ENCODE measurements at regions not wholly inside any gene's neighbourhood (a gene's known extent, or its start where the extent isn't known, plus 50 kb on each side); places are given as distances from the start of the nearest gene placed in this dataset.
"Not testable (repeated sequence)": the region's sequence is repeated elsewhere in the genome, so short reads cannot be mapped to it uniquely, and the experiment has no call there.

- no peak for DNase-seq (ENCODE audit: low read depth in 2 of 2)
Observed at GRCh38 chr11:27242591-27242990, 120.4 kb downstream of the CCDC34 start.

- DNase-seq (ENCODE audit: low read depth in 2 of 2) = no peak
Observed at GRCh38 chr11:27241311-27242122, 121.5 kb downstream of the CCDC34 start.

GRCh38 chr11:27239305-27239942, 123.6 kb downstream of the CCDC34 start:
- no peak for DNase-seq (ENCODE audit: low read depth in 2 of 2)

GRCh38 chr11:27238811-27239210, 124.2 kb downstream of the CCDC34 start:
- no peak for DNase-seq (ENCODE audit: low read depth in 2 of 2)

- no peak for DNase-seq (ENCODE audit: low read depth in 2 of 2)
Observed at GRCh38 chr11:27237643-27238042, 125.4 kb downstream of the CCDC34 start.

- DNase-seq (ENCODE audit: low read depth in 2 of 2) = no peak
Observed at GRCh38 chr11:27234961-27235360, 128.1 kb downstream of the CCDC34 start.

GRCh38 chr11:27234043-27234668, 128.9 kb downstream of the CCDC34 start:
- DNase-seq (ENCODE audit: low read depth in 2 of 2) = no peak

- no peak for DNase-seq (ENCODE audit: low read depth in 2 of 2)
Observed at GRCh38 chr11:27233654-27234042, 129.4 kb downstream of the CCDC34 start.

GRCh38 chr11:27231530-27231929, 131.5 kb downstream of the CCDC34 start:
- DNase-seq (ENCODE audit: low read depth in 2 of 2) = no peak

GRCh38 chr11:27230192-27230572, 132.8 kb downstream of the CCDC34 start:
- DNase-seq (ENCODE audit: low read depth in 2 of 2) = no peak

- DNase-seq (ENCODE audit: low read depth in 2 of 2) = no peak
Observed at GRCh38 chr11:27229511-27230191, 133.4 kb downstream of the CCDC34 start.

GRCh38 chr11:27228906-27229290, 134.1 kb downstream of the CCDC34 start:
- no peak for DNase-seq (ENCODE audit: low read depth in 2 of 2)

GRCh38 chr11:27228232-27228905, 134.6 kb downstream of the CCDC34 start:
- DNase-seq (ENCODE audit: low read depth in 2 of 2) = no peak

GRCh38 chr11:27227736-27228135, 135.3 kb downstream of the CCDC34 start:
- no peak for DNase-seq (ENCODE audit: low read depth in 2 of 2)

GRCh38 chr11:27219487-27220039, 143.5 kb downstream of the CCDC34 start:
- not testable (repeated sequence) for DNase-seq (ENCODE audit: low read depth in 2 of 2)

- no peak for DNase-seq (ENCODE audit: low read depth in 2 of 2)
Observed at GRCh38 chr11:27218421-27219038, 144.5 kb downstream of the CCDC34 start.

- DNase-seq (ENCODE audit: low read depth in 2 of 2) = no peak
Observed at GRCh38 chr11:27217948-27218420, 145.0 kb downstream of the CCDC34 start.

- DNase-seq (ENCODE audit: low read depth in 2 of 2) = no peak
Observed at GRCh38 chr11:27217496-27217895, 145.5 kb downstream of the CCDC34 start.

- no peak for DNase-seq (ENCODE audit: low read depth in 2 of 2)
Observed at GRCh38 chr11:27216270-27217149, 146.5 kb downstream of the CCDC34 start.

Data from activated CD4-positive, alpha-beta T cell treated with anti-CD3 and anti-CD28 coated beads for 24 hours (primary cell).